Activated naive CD8-positive, alpha-beta T cell treated with anti-CD3 and anti-CD28 coated beads, Interleukin-2, amount 10 ng/mL, durations not matched to agents 7 days and 5 days (primary cell): ENCODE measurements at regions not wholly inside any gene's neighbourhood (a gene's known extent, or its start where the extent isn't known, plus 50 kb on each side); places are given as distances from the start of the nearest gene placed in this dataset.
"Not testable (repeated sequence)": the region's sequence is repeated elsewhere in the genome, so short reads cannot be mapped to it uniquely, and the experiment has no call there.

ENCODE experiments used
- ATAC-seq: fragments of 150-1000 bp; cut with Tn5 transposase; one replicate; pipeline ENCODE4 v1.10.0; 2021; ENCODE audit warnings: low read depth, moderate library complexity
- POLR2A ChIA-PET: fragments of 350-600 bp; sonication (Branson Sonifier 250); formaldehyde crosslinking; loops from one replicate; lab custom pipeline; 2021; ENCODE audit warnings: antibody characterized with exemption; lab: Charles Lee
- DNase-seq: peaks from one replicate; pipeline ENCODE4 v3.0.0; 2021
- H3K27ac Mint-ChIP-seq: one replicate; pipeline ENCODE4 v1.8.0; 2022; ENCODE audit warnings: mild to moderate bottlenecking, mixed read lengths
- H3K27me3 Mint-ChIP-seq: one replicate; pipeline ENCODE4 v1.8.0; 2022; ENCODE audit warnings: mild to moderate bottlenecking, moderate library complexity, mixed read lengths
- H3K36me3 Mint-ChIP-seq: one replicate; pipeline ENCODE4 v1.8.0; 2021; ENCODE audit warnings: mild to moderate bottlenecking, mixed read lengths
- H3K4me1 Mint-ChIP-seq: one replicate; pipeline ENCODE4 v1.8.0; 2021; ENCODE audit warnings: mixed read lengths
- H3K4me3 Mint-ChIP-seq: one replicate; pipeline ENCODE4 v1.8.0; 2022; ENCODE audit warnings: mild to moderate bottlenecking, moderate library complexity, mixed read lengths
- H3K9me3 Mint-ChIP-seq: one replicate; pipeline ENCODE4 v1.8.0; 2021; ENCODE audit warnings: mixed read lengths

- peaks cover 8% of the 10 kb centered on the region for H3K4me1 Mint-ChIP-seq
- no peak for DNase-seq
- peak overlapping the region; percentile 77 for H3K27ac Mint-ChIP-seq
- ATAC-seq, result no peak
- peaks cover 5% of the 10 kb centered on the region for H3K9me3 Mint-ChIP-seq
- POLR2A ChIA-PET, result interaction anchor here (0.6 kb wide), 1 partner anchor 291 kb away, joined by 4 read pairs; no protein-coding TSS in a partner anchor
- H3K4me3 Mint-ChIP-seq, result no peak overlapping the region
- H3K27me3 Mint-ChIP-seq, result peaks cover 6% of the 10 kb centered on the region
- H3K36me3 Mint-ChIP-seq, result no peaks in the 10 kb centered on the region
Observed at GRCh38 chr12:131511803-131512561, 198.9 kb upstream of the SFSWAP start.

- DNase-seq (no peak), ATAC-seq (no peak)
- no peak overlapping the region for H3K4me3 Mint-ChIP-seq
- H3K27me3 Mint-ChIP-seq, result peaks cover 7% of the 10 kb centered on the region
- peaks cover 9% of the 10 kb centered on the region for H3K9me3 Mint-ChIP-seq
- no peak overlapping the region for H3K27ac Mint-ChIP-seq
- no peaks in the 10 kb centered on the region for H3K36me3 Mint-ChIP-seq
- H3K4me1 Mint-ChIP-seq, result peaks cover 8% of the 10 kb centered on the region
- POLR2A ChIA-PET, result no interaction called here
Observed at GRCh38 chr12:131513606-131514005, 197.3 kb upstream of the SFSWAP start.

GRCh38 chr12:131520553-131520952 lies 190.3 kb upstream of the SFSWAP start:
- H3K36me3 Mint-ChIP-seq, H3K27ac Mint-ChIP-seq, H3K4me3 Mint-ChIP-seq, ATAC-seq, DNase-seq, POLR2A ChIA-PET, H3K9me3 Mint-ChIP-seq, H3K4me1 Mint-ChIP-seq: not testable (repeated sequence)
- peaks cover 23% of the 10 kb centered on the region for H3K27me3 Mint-ChIP-seq

GRCh38 chr12:131521326-131521725 lies 189.6 kb upstream of the SFSWAP start:
- H3K4me1 Mint-ChIP-seq, result no peaks in the 10 kb centered on the region
- no peaks in the 10 kb centered on the region for H3K36me3 Mint-ChIP-seq
- POLR2A ChIA-PET, result no interaction called here
- ATAC-seq (no peak), DNase-seq (no peak)
- H3K27ac Mint-ChIP-seq, result no peak overlapping the region
- no peak overlapping the region for H3K4me3 Mint-ChIP-seq
- peaks cover 4% of the 10 kb centered on the region for H3K9me3 Mint-ChIP-seq
- H3K27me3 Mint-ChIP-seq, result peaks cover 23% of the 10 kb centered on the region

GRCh38 chr12:131525795-131526508 lies 184.9 kb upstream of the SFSWAP start:
- H3K4me1 Mint-ChIP-seq, result no peaks in the 10 kb centered on the region
- DNase-seq (no peak), ATAC-seq (no peak)
- POLR2A ChIA-PET, result no interaction called here
- H3K27me3 Mint-ChIP-seq, result peaks cover 7% of the 10 kb centered on the region
- H3K27ac Mint-ChIP-seq, result no peak overlapping the region
- no peaks in the 10 kb centered on the region for H3K9me3 Mint-ChIP-seq
- no peaks in the 10 kb centered on the region for H3K36me3 Mint-ChIP-seq
- no peak overlapping the region for H3K4me3 Mint-ChIP-seq

GRCh38 chr12:131527092-131527491 lies 183.8 kb upstream of the SFSWAP start:
- DNase-seq (no peak), ATAC-seq (no peak)
- Mint-ChIP-seq H3K27ac (no peak overlapping the region), H3K36me3 (no peaks in the 10 kb centered on the region), H3K9me3 (no peaks in the 10 kb centered on the region), H3K27me3 (peaks cover 7% of the 10 kb centered on the region), H3K4me1 (no peaks in the 10 kb centered on the region), H3K4me3 (no peak overlapping the region)
- POLR2A ChIA-PET, result no interaction called here

- H3K4me3 Mint-ChIP-seq, result no peak overlapping the region
- no peaks in the 10 kb centered on the region for H3K36me3 Mint-ChIP-seq
- POLR2A ChIA-PET, result no interaction called here
- H3K27me3 Mint-ChIP-seq, result peaks cover 7% of the 10 kb centered on the region
- H3K27ac Mint-ChIP-seq, result no peak overlapping the region
- DNase-seq, result no peak
- H3K4me1 Mint-ChIP-seq, result no peaks in the 10 kb centered on the region
- H3K9me3 Mint-ChIP-seq, result no peaks in the 10 kb centered on the region
- ATAC-seq, result no peak
Observed at GRCh38 chr12:131527736-131528135, 183.2 kb upstream of the SFSWAP start.

- H3K27me3 Mint-ChIP-seq, result peaks cover 7% of the 10 kb centered on the region
- ATAC-seq (no peak), DNase-seq (no peak)
- H3K4me1 Mint-ChIP-seq, result no peaks in the 10 kb centered on the region
- H3K36me3 Mint-ChIP-seq, result no peaks in the 10 kb centered on the region
- POLR2A ChIA-PET, result no interaction called here
- no peaks in the 10 kb centered on the region for H3K9me3 Mint-ChIP-seq
- H3K4me3 Mint-ChIP-seq, result no peak overlapping the region
- no peak overlapping the region for H3K27ac Mint-ChIP-seq
Observed at GRCh38 chr12:131528144-131528543, 182.7 kb upstream of the SFSWAP start.

GRCh38 chr12:131528667-131529066 lies 182.2 kb upstream of the SFSWAP start:
- no peaks in the 10 kb centered on the region for H3K9me3 Mint-ChIP-seq
- ATAC-seq (no peak), DNase-seq (no peak)
- POLR2A ChIA-PET, result no interaction called here
- H3K4me3 Mint-ChIP-seq, result no peak overlapping the region
- no peaks in the 10 kb centered on the region for H3K4me1 Mint-ChIP-seq
- H3K27me3 Mint-ChIP-seq, result peaks cover 5% of the 10 kb centered on the region
- H3K27ac Mint-ChIP-seq, result no peak overlapping the region
- H3K36me3 Mint-ChIP-seq, result no peaks in the 10 kb centered on the region

- H3K4me3 Mint-ChIP-seq, result no peak overlapping the region
- peaks cover 2% of the 10 kb centered on the region for H3K27me3 Mint-ChIP-seq
- no peak overlapping the region for H3K27ac Mint-ChIP-seq
- no peaks in the 10 kb centered on the region for H3K36me3 Mint-ChIP-seq
- ATAC-seq (no peak), DNase-seq (no peak)
- no peaks in the 10 kb centered on the region for H3K9me3 Mint-ChIP-seq
- POLR2A ChIA-PET, result no interaction called here
- H3K4me1 Mint-ChIP-seq, result no peaks in the 10 kb centered on the region
Observed at GRCh38 chr12:131529196-131530040, 181.5 kb upstream of the SFSWAP start.

- no peaks in the 10 kb centered on the region for H3K9me3 Mint-ChIP-seq
- H3K36me3 Mint-ChIP-seq, result no peaks in the 10 kb centered on the region
- ATAC-seq (no peak), DNase-seq (no peak)
- POLR2A ChIA-PET, result no interaction called here
- no peak overlapping the region for H3K27ac Mint-ChIP-seq
- H3K4me1 Mint-ChIP-seq, result no peaks in the 10 kb centered on the region
- H3K4me3 Mint-ChIP-seq, result no peak overlapping the region
- no peaks in the 10 kb centered on the region for H3K27me3 Mint-ChIP-seq
Observed at GRCh38 chr12:131530041-131530332, 180.9 kb upstream of the SFSWAP start.

GRCh38 chr12:131530422-131530821 lies 180.5 kb upstream of the SFSWAP start:
- DNase-seq, result no peak
- H3K27me3 Mint-ChIP-seq, result no peaks in the 10 kb centered on the region

GRCh38 chr12:131533139-131533538 lies 177.8 kb upstream of the SFSWAP start:
- POLR2A ChIA-PET, result no interaction called here
- Mint-ChIP-seq H3K9me3 (no peaks in the 10 kb centered on the region), H3K27ac (no peak overlapping the region), H3K4me1 (no peaks in the 10 kb centered on the region), H3K36me3 (no peaks in the 10 kb centered on the region), H3K4me3 (no peak overlapping the region), H3K27me3 (no peaks in the 10 kb centered on the region)
- no peak for ATAC-seq
- DNase-seq, result no peak

More at GRCh38 chr12:131530422-131530821, 180.5 kb upstream of the SFSWAP start:
- no peak overlapping the region for H3K4me3 Mint-ChIP-seq
- H3K9me3 Mint-ChIP-seq, result no peaks in the 10 kb centered on the region
- H3K36me3 Mint-ChIP-seq, result no peaks in the 10 kb centered on the region
- no peak overlapping the region for H3K27ac Mint-ChIP-seq
- no peaks in the 10 kb centered on the region for H3K4me1 Mint-ChIP-seq
- ATAC-seq, result no peak
- POLR2A ChIA-PET, result no interaction called here
